ENCODE measurements at regions not wholly inside any gene's neighbourhood (a gene's known extent, or its start where the extent isn't known, plus 50 kb on each side); places are given as distances from the start of the nearest gene placed in this dataset.

- Histone ChIP-seq H3K9me3 (ENCODE audit: control insufficient read depth, low read depth, low read length) (no peaks in the 10 kb centered on the region), H3K4me3 (ENCODE audit: control insufficient read depth in 2 of 3, extremely low read depth in 1 of 3, insufficient read depth in 2 of 3, low read depth in 1 of 3, low read length in 3 of 3) (no peak overlapping the region), H4K20me1 (ENCODE audit: control insufficient read depth, extremely low read depth, insufficient read depth, low read length) (no peaks in the 10 kb centered on the region), H3K79me2 (ENCODE audit: control insufficient read depth, insufficient read depth, low read length) (no peaks in the 10 kb centered on the region), H3K9me1 (ENCODE audit: control insufficient read depth, extremely low read depth, insufficient read depth, low read length) (no peaks in the 10 kb centered on the region), H2AFZ (ENCODE audit: control insufficient read depth, low read length) (no peak overlapping the region), H3K27ac (ENCODE audit: control insufficient read depth, insufficient read depth, low read length) (no peak overlapping the region), H3K27me3 (ENCODE audit: control insufficient read depth, extremely low read depth, insufficient read depth, low read length) (no peaks in the 10 kb centered on the region), H3K9ac (ENCODE audit: control insufficient read depth, extremely low read depth, insufficient read depth, low read length) (no peak overlapping the region), H3K36me3 (ENCODE audit: control insufficient read depth in 2 of 2, extremely low read depth in 1 of 2, insufficient read depth in 2 of 2, low read length in 2 of 2) (no peaks in the 10 kb centered on the region), H3K4me1 (ENCODE audit: control insufficient read depth, extremely low read depth, insufficient read depth, low read length) (no peaks in the 10 kb centered on the region), H3K4me2 (ENCODE audit: control insufficient read depth, extremely low read depth, insufficient read depth, low read depth, low read length) (no peak overlapping the region)
- TF ChIP-seq EZH2 (IDR thresholded peaks at IDR 0.05; ENCODE audit: low read length) (no peak), CTCF (optimal IDR thresholded peaks at IDR 0.05 in 1 of 3, IDR thresholded peaks at IDR 0.05 in 1 of 3, conservative IDR thresholded peaks at IDR 0.05 in 1 of 3; ENCODE audit: extremely low read depth in 1 of 3, insufficient read depth in 2 of 3, low read length in 3 of 3) (peak; percentile 32 to 57 (median 39))
- DNase-seq (ENCODE audit: low read depth, low spot score) (no peak), FAIRE-seq (no peak)
- dilution Hi-C loops (cut with MboI; ENCODE audit: extremely low pct_ligation_motif_present, low sequenced_read_pairs), result no loop called here
Observed at GRCh38 chr1:119225831-119226230, 85.4 kb upstream of the WARS2 start.

GRCh38 chr1:119226321-119226720, 85.9 kb upstream of the WARS2 start:
- no peak overlapping the region for H2AFZ ChIP-seq (ENCODE audit: control insufficient read depth, low read length)
- H3K27ac ChIP-seq (ENCODE audit: control insufficient read depth, insufficient read depth, low read length), result no peak overlapping the region
- H3K36me3 ChIP-seq (ENCODE audit: control insufficient read depth in 2 of 2, extremely low read depth in 1 of 2, insufficient read depth in 2 of 2, low read length in 2 of 2), result no peaks in the 10 kb centered on the region
- H3K79me2 ChIP-seq (ENCODE audit: control insufficient read depth, insufficient read depth, low read length), result no peaks in the 10 kb centered on the region
- H3K4me2 ChIP-seq (ENCODE audit: control insufficient read depth, extremely low read depth, insufficient read depth, low read depth, low read length), result no peak overlapping the region
- no peak overlapping the region for H3K9ac ChIP-seq (ENCODE audit: control insufficient read depth, extremely low read depth, insufficient read depth, low read length)
- no peaks in the 10 kb centered on the region for H3K9me1 ChIP-seq (ENCODE audit: control insufficient read depth, extremely low read depth, insufficient read depth, low read length)
- H4K20me1 ChIP-seq (ENCODE audit: control insufficient read depth, extremely low read depth, insufficient read depth, low read length), result no peaks in the 10 kb centered on the region
- no peak overlapping the region for H3K4me3 ChIP-seq (ENCODE audit: control insufficient read depth in 2 of 3, extremely low read depth in 1 of 3, insufficient read depth in 2 of 3, low read depth in 1 of 3, low read length in 3 of 3)
- H3K9me3 ChIP-seq (ENCODE audit: control insufficient read depth, low read depth, low read length), result no peaks in the 10 kb centered on the region
- no peaks in the 10 kb centered on the region for H3K27me3 ChIP-seq (ENCODE audit: control insufficient read depth, extremely low read depth, insufficient read depth, low read length)
- DNase-seq (ENCODE audit: low read depth, low spot score) (no peak), FAIRE-seq (no peak)
- H3K4me1 ChIP-seq (ENCODE audit: control insufficient read depth, extremely low read depth, insufficient read depth, low read length), result no peaks in the 10 kb centered on the region
- TF ChIP-seq CTCF (optimal IDR thresholded peaks at IDR 0.05 in 1 of 3, IDR thresholded peaks at IDR 0.05 in 1 of 3, conservative IDR thresholded peaks at IDR 0.05 in 1 of 3; ENCODE audit: extremely low read depth in 1 of 3, insufficient read depth in 2 of 3, low read length in 3 of 3) (no peak), EZH2 (IDR thresholded peaks at IDR 0.05; ENCODE audit: low read length) (no peak)
- dilution Hi-C loops (cut with MboI; ENCODE audit: extremely low pct_ligation_motif_present, low sequenced_read_pairs), result no loop called here
